HG02885 (cell line): ENCODE measurements at regions not wholly inside any gene's neighbourhood (a gene's known extent, or its start where the extent isn't known, plus 50 kb on each side); places are given as distances from the start of the nearest gene placed in this dataset.

ENCODE experiments used
- ATAC-seq: cut with Tn5 transposase; IDR thresholded peaks from one replicate; pipeline ENCODE4 v1.9.1; 2021; ENCODE audit warnings: mild to moderate bottlenecking; ENCODE audit not compliant: unreplicated experiment, poor library complexity

- no peak for ATAC-seq
Observed at GRCh38 chrX:125765347-125765746, 400.7 kb downstream of the DCAF12L2 start.

DNA sequence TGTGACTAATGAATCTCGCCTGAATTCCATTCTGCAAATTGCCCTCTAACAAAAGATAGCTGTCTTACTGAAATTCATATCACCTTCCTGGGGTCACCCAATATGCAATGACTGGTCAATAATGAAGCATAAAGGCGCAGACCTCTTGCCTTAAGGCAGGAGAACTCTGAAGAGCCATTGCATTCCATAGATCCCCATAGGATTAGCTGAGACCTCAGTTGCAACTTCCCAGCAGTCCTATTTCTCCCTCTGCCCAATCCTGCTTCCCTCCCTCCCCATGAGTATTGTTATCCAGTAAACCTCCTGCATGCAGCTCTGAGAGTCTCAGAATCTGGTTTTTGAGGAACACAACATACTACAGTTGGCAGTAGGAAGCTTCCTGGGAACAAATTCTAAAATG is 396.5 kb downstream of the DCAF12L2 start:
- no peak for ATAC-seq

DNA sequence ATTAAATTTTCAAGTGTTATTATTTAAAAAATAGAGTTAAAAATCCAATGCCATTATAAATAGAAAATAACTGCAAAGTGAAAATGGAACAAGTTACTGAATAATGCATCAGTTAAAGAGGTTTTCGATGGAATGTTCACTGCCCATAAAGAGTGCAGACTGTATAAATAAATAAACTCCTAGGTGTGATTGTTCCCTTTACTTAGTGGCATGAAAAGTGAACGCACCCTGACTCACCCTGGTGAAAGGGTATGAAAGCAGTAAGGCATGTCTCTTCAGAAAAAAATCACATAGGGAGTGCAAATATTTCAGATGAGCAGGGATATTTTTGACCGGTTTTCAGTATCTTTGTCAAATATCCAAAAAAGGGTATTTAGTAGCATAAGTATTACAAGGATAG is 387.8 kb downstream of the DCAF12L2 start:
- no peak for ATAC-seq

- ATAC-seq = no peak
Observed at GRCh38 chrX:125782184-125782583, 383.9 kb downstream of the DCAF12L2 start.

GRCh38 chrX:125786316-125786715 is 379.8 kb downstream of the DCAF12L2 start:
- ATAC-seq = no peak

- ATAC-seq = no peak
Observed at GRCh38 chrX:125791787-125792186, 374.3 kb downstream of the DCAF12L2 start.

DNA sequence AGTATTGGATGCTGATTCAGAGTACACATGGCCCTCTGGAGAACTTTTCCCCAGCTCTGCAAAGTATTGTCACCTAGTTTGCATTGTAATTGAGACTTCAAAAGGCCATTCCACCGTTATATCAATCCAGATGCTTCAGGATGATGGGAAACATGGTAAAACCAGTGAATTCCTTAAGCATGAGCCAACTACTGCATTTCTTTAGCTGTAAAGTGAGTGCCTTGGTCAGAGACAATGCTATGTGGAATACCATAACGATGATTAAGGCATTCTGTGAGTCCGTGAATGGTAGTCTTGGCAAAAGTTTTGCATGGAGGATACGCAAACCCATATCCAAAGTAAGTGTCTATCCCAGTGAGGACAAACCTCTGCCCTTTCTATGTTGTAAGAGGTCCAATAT is 355.2 kb downstream of the DCAF12L2 start:
- ATAC-seq = no peak

GRCh38 chrX:125826080-125826479 is 340.0 kb downstream of the DCAF12L2 start:
- no peak for ATAC-seq

GRCh38 chrX:125826774-125827451 is 339.2 kb downstream of the DCAF12L2 start:
- no peak for ATAC-seq

DNA sequence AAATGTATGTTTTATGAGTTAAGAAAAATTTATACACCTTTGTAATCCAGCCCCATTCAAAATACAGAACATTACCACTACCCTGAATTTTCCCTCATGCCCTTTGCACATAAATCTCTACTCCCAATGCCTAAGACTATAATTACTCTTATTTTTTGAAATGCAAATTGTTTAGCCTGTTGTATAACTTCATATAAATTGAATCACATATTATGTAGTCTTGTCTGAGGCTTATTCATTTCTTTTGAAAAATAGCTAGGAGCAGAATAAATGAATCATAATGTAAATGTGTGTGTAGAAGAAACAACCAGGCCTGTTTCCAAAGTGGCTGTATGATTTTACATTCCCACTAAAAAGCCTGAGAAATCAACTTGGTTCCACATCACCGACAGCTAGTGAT is 319.8 kb downstream of the DCAF12L2 start:
- no peak for ATAC-seq

DNA sequence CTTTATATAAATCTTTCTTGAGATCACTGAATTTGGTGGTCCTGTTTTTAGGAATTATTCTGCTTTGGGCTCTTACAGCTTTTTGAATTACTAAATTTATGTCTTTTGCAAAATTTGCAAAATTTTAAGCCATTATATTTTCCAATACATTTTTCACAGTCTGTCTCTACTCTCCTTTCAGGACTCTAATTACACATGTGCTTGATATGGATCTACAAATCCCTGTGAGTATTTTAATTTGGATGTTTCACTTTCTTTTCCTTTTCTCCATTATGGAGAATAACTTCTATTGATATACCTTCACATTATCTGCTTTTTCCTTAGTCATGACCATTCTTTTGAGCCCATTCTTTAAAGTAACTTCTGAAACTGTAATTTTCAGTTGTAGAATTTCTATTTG is 315.4 kb downstream of the DCAF12L2 start:
- no peak for ATAC-seq

- ATAC-seq = no peak
Observed at GRCh38 chrX:125883169-125883568, 282.9 kb downstream of the DCAF12L2 start.

DNA sequence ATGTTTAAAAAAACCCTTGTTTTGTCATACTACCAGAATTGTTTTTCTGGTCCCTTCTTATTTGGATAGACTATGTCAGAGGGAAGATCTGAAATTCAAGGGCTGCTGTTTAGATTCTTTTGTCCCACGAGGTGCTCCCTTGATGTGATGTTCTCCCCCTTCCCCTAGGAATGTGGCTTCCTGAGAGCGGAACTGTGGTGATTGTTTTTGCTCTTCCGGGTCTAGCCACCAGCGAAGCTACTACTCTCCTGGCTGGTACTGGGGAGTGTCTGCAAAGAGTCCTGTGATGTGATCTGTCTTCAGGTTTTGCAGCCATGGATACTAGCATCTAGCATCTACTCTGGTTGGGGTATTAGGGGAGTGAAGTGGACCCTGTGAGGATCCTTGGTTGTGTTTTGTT is 271.1 kb downstream of the DCAF12L2 start:
- ATAC-seq = no peak

DNA sequence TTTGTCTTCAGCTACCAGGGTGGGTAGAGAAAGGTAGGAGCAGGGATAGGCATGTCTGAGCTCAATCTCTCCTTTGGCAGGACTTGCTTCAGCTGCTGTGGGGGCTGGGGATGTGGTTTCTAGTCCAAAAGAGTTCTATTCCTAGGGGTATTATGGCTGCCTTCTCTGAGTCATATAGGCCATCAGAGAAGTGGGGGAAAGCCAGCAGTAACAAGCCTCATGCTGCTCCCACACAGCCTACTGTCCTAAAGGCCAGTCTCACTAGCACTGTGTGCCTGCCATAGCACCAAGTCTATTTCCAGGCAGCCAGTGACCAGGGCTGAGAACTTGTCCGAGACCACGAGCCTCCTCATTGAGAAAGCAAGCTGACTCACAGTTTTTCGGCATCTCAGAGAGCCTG is 270.6 kb downstream of the DCAF12L2 start:
- no peak for ATAC-seq

- ATAC-seq = no peak
Observed at GRCh38 chrX:125926295-125926694, 239.8 kb downstream of the DCAF12L2 start.

- ATAC-seq = no peak
Observed at GRCh38 chrX:125940985-125941384, 225.1 kb downstream of the DCAF12L2 start.

- ATAC-seq = no peak
Observed at GRCh38 chrX:125947501-125947900, 218.6 kb downstream of the DCAF12L2 start.

DNA sequence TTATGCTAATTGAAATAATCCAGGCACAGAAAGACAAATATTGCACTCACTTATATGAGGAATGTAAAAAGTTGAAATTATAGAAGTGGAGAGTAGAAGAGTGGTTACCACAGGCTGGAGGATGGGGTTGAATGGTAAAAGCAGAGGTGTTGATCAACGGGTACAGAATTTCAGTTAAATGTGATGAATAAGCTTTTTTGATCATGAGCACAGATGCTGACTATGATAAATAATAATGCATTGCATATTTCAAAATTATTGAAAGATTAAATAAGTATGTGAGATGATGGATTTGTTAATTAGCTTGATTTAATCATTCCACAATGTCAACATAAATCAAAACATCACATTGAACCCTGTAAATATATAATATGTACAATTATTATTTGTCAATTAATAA is 213.1 kb downstream of the DCAF12L2 start:
- ATAC-seq = no peak

DNA sequence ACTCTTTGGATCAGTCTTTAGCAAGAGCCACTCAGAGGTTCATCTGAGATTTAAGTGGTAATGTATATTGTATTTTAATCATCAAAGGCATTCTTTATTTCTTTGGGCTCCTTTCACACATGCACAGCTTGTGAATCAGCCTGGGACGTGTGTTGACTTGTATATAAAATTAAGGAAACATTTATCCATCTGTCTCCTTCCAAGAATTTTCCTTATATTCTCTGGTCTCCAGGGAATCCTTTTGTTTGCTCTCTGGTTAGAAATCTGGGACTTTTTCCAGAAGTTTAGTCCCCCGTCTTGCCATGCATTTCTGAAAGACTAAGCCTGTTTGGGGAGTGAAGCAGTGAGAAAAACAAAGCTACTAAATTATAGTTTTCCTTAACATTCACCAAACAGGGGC is 212.3 kb downstream of the DCAF12L2 start:
- no peak for ATAC-seq

DNA sequence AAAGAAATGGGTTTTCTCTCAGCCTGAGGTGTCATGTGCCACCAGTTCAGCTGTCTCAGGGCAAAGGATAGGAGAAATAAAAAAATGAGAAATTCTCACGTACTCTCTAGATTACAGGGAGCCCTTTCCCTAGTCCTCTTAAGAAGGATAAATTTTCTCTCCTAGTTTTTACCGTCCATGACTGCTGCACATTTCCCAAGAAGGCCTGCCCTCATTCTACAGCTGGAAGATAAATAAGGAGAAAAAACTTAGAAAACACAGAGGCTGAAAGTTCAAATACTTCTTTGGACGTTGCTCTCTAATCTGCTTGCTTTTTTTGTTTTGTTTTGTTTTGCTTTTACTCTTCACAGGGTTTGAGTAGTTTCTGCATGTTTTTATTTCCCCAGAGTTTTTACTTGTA is 211.9 kb downstream of the DCAF12L2 start:
- ATAC-seq = no peak

DNA sequence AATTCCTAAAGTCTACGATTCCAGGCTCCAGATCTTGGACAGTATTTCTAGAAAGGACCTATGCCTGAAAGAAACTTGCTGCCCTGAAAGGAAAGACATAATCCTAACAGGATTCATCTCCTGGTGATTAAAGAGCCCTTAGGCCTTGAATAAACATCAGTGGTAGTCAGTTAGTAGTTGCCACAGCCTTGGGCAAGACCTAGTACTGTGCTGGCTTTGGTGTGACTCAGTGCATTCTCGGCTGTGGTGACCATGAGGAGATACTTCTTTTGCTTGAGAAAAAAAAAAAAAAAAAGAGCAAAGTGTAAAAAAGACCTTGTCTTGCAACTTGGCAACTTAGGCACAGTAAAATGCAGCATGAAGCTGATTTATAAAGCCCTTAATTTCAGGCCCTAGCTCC is 188.2 kb downstream of the DCAF12L2 start:
- ATAC-seq = no peak

DNA sequence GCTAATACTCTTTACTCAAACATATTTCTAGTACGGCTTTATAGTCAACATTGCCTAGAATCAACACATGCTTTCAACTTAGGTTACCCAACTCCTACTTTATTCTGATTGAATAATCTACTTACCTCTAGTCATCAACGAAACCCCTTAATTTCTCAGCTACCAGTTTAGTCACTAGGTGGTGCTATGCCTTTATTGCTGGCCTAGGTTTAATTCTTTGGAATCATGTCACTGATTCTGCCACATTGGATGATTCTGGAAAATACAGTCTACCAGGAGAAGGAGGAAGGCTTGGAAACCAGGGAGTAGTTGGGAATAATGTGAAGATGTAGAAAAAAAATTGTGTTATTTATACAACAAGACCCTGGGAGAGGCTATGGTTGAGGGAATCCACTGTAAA is 167.7 kb downstream of the DCAF12L2 start:
- no peak for ATAC-seq

GRCh38 chrX:126027229-126027628 is 138.9 kb downstream of the DCAF12L2 start:
- ATAC-seq = no peak
